IPS-20b (cell line): ENCODE measurements at regions not wholly inside any gene's neighbourhood (a gene's known extent, or its start where the extent isn't known, plus 50 kb on each side); places are given as distances from the start of the nearest gene placed in this dataset.

Experiments
- H3K27ac ChIP-seq: one replicate; pipeline ENCODE4 v1.5.1; 2013; ENCODE audit warnings: low read length
- H3K27me3 ChIP-seq: 2 replicates; pipeline ENCODE4 v1.6.1; 2013; ENCODE audit warnings: mild to moderate bottlenecking, low read length, inconsistent platforms; ENCODE audit not compliant: insufficient read depth
- H3K36me3 ChIP-seq: 2 replicates; pipeline ENCODE4 v1.6.1; 2013; ENCODE audit warnings: low read depth, mild to moderate bottlenecking, inconsistent platforms, low read length, moderate library complexity; ENCODE audit not compliant: insufficient read depth
- H3K4me1 ChIP-seq: 2 replicates; pipeline ENCODE4 v1.6.1; 2013; ENCODE audit warnings: mild to moderate bottlenecking, control low read depth, inconsistent platforms, low read length, moderate library complexity; ENCODE audit not compliant: insufficient read depth
- H3K4me3 ChIP-seq: 2 replicates; pipeline ENCODE4 v1.5.1; 2013; ENCODE audit warnings: mild to moderate bottlenecking, low read length, inconsistent platforms
- H3K9ac ChIP-seq: 2 replicates; pipeline ENCODE4 v1.6.1; 2013; ENCODE audit warnings: low read depth, mild to moderate bottlenecking, inconsistent platforms, low read length, moderate library complexity
- H3K9me3 ChIP-seq: 2 replicates; pipeline ENCODE4 v1.6.1; 2013; ENCODE audit warnings: mild to moderate bottlenecking, low read depth, low read length, inconsistent platforms; ENCODE audit not compliant: insufficient read depth

GRCh38 chr2:212912445-212913103, 238.8 kb downstream of the IKZF2 start:
- Histone ChIP-seq H3K27me3 (no peaks in the 10 kb centered on the region), H3K4me1 (peaks cover 5% of the 10 kb centered on the region; the same call in 1 of the 2 replicates), H3K9me3 (no peaks in the 10 kb centered on the region), H3K36me3 (no peaks in the 10 kb centered on the region), H3K4me3 (no peak overlapping the region), H3K27ac (no peak overlapping the region), H3K9ac (no peak overlapping the region)

GRCh38 chr2:212911011-212911410, 240.4 kb downstream of the IKZF2 start:
- no peaks in the 10 kb centered on the region for H3K9me3 ChIP-seq
- H3K9ac ChIP-seq, result no peak overlapping the region
- H3K27me3 ChIP-seq, result no peaks in the 10 kb centered on the region
- H3K27ac ChIP-seq, result no peak overlapping the region
- no peak overlapping the region for H3K4me3 ChIP-seq
- no peaks in the 10 kb centered on the region for H3K36me3 ChIP-seq
- H3K4me1 ChIP-seq, result no peaks in the 10 kb centered on the region; the same call in 1 of the 2 replicates

GRCh38 chr2:212908682-212909435, 242.6 kb downstream of the IKZF2 start:
- no peak overlapping the region for H3K27ac ChIP-seq
- H3K4me1 ChIP-seq, result no peaks in the 10 kb centered on the region
- no peak overlapping the region for H3K4me3 ChIP-seq
- H3K27me3 ChIP-seq, result no peaks in the 10 kb centered on the region
- no peak overlapping the region for H3K9ac ChIP-seq
- no peaks in the 10 kb centered on the region for H3K9me3 ChIP-seq
- no peaks in the 10 kb centered on the region for H3K36me3 ChIP-seq

GRCh38 chr2:212908031-212908430, 243.4 kb downstream of the IKZF2 start:
- Histone ChIP-seq H3K27ac (no peak overlapping the region), H3K4me1 (no peaks in the 10 kb centered on the region), H3K36me3 (no peaks in the 10 kb centered on the region), H3K27me3 (no peaks in the 10 kb centered on the region), H3K4me3 (no peak overlapping the region), H3K9me3 (no peaks in the 10 kb centered on the region), H3K9ac (no peak overlapping the region)

- Histone ChIP-seq H3K27me3 (no peaks in the 10 kb centered on the region), H3K27ac (no peak overlapping the region), H3K36me3 (no peaks in the 10 kb centered on the region), H3K4me1 (no peaks in the 10 kb centered on the region), H3K9me3 (no peaks in the 10 kb centered on the region), H3K4me3 (no peak overlapping the region), H3K9ac (no peak overlapping the region)
Measured at GRCh38 chr2:212906620-212907019, 244.8 kb downstream of the IKZF2 start.

GRCh38 chr2:212905640-212906201, 245.7 kb downstream of the IKZF2 start:
- Histone ChIP-seq H3K27me3 (no peaks in the 10 kb centered on the region), H3K4me3 (no peak overlapping the region), H3K9me3 (no peaks in the 10 kb centered on the region), H3K9ac (no peak overlapping the region), H3K36me3 (no peaks in the 10 kb centered on the region), H3K4me1 (no peaks in the 10 kb centered on the region), H3K27ac (no peak overlapping the region)

GRCh38 chr2:212904646-212905045, 246.8 kb downstream of the IKZF2 start:
- Histone ChIP-seq H3K4me1 (no peaks in the 10 kb centered on the region), H3K9me3 (no peaks in the 10 kb centered on the region), H3K4me3 (no peak overlapping the region)

GRCh38 chr2:212903413-212903812, 248.0 kb downstream of the IKZF2 start:
- no peaks in the 10 kb centered on the region for H3K9me3 ChIP-seq
- no peak overlapping the region for H3K9ac ChIP-seq
- no peaks in the 10 kb centered on the region for H3K27me3 ChIP-seq
- H3K36me3 ChIP-seq, result no peaks in the 10 kb centered on the region
- no peak overlapping the region for H3K4me3 ChIP-seq
- no peak overlapping the region for H3K27ac ChIP-seq
- no peaks in the 10 kb centered on the region for H3K4me1 ChIP-seq

More at GRCh38 chr2:212904646-212905045, 246.8 kb downstream of the IKZF2 start:
- Histone ChIP-seq H3K9ac (no peak overlapping the region), H3K27me3 (no peaks in the 10 kb centered on the region), H3K36me3 (no peaks in the 10 kb centered on the region), H3K27ac (no peak overlapping the region)

GRCh38 chr2:212902421-212902820, 249.0 kb downstream of the IKZF2 start:
- Histone ChIP-seq H3K27ac (no peak overlapping the region), H3K4me1 (no peaks in the 10 kb centered on the region), H3K27me3 (no peaks in the 10 kb centered on the region), H3K9ac (no peak overlapping the region), H3K9me3 (no peaks in the 10 kb centered on the region), H3K36me3 (no peaks in the 10 kb centered on the region), H3K4me3 (no peak overlapping the region)

- Histone ChIP-seq H3K9ac (no peak overlapping the region), H3K9me3 (no peaks in the 10 kb centered on the region), H3K4me3 (no peak overlapping the region), H3K36me3 (no peaks in the 10 kb centered on the region), H3K27ac (no peak overlapping the region), H3K4me1 (no peaks in the 10 kb centered on the region), H3K27me3 (no peaks in the 10 kb centered on the region)
Measured at GRCh38 chr2:212901604-212902275, 249.7 kb downstream of the IKZF2 start.

GRCh38 chr2:212900715-212901114, 250.7 kb downstream of the IKZF2 start:
- Histone ChIP-seq H3K27me3 (no peaks in the 10 kb centered on the region), H3K4me1 (no peaks in the 10 kb centered on the region), H3K4me3 (no peak overlapping the region), H3K9me3 (no peaks in the 10 kb centered on the region), H3K9ac (no peak overlapping the region), H3K27ac (no peak overlapping the region), H3K36me3 (no peaks in the 10 kb centered on the region)
